SK-N-SH treated with all-trans-retinoic acid at 6 μM for 48 hours (cell line): ENCODE measurements at regions not wholly inside any gene's neighbourhood (a gene's known extent, or its start where the extent isn't known, plus 50 kb on each side); places are given as distances from the start of the nearest gene placed in this dataset.
A peak's percentile ranks its signal among the peaks of the same experiment; 100 is the strongest.

ENCODE experiments used
- ATAC-seq: fragments of 200-7000 bp; cut with Tn5 transposase; 3 replicates; pipeline ENCODE4 v1.9.1; 2020; ENCODE audit warnings: mild to moderate bottlenecking, moderate library complexity
- ARNTL ChIP-seq: fragments of 450-650 bp; formaldehyde crosslinking; IDR thresholded peaks from 2 replicates; pipeline ENCODE4 v1.5.0; 2020; ENCODE audit warnings: low read depth, mild to moderate bottlenecking, moderate library complexity, borderline replicate concordance
- BACH2 ChIP-seq: fragments of 250-450 bp; sonication (Bioruptor Pico); IDR thresholded peaks from 2 replicates; pipeline ENCODE4 v1.9.0; 2021; ENCODE audit warnings: mild to moderate bottlenecking, borderline replicate concordance
- CREB5 ChIP-seq: fragments of 250-450 bp; sonication (Bioruptor Pico); IDR thresholded peaks from 2 replicates; pipeline ENCODE4 v1.5.1; 2020; ENCODE audit warnings: low read depth, mild to moderate bottlenecking, moderate library complexity
- CSDC2 ChIP-seq: fragments of 250-450 bp; sonication (Bioruptor Pico); IDR thresholded peaks from 2 replicates; pipeline ENCODE4 v1.5.0; 2020; ENCODE audit warnings: mild to moderate bottlenecking, moderate library complexity
- ESRRG ChIP-seq: fragments of 250-450 bp; sonication (Bioruptor Pico); IDR thresholded peaks from 2 replicates; pipeline ENCODE4 v1.6.1; 2021; ENCODE audit warnings: mild to moderate bottlenecking
- GLIS3 ChIP-seq: fragments of 250-450 bp; sonication (Bioruptor Pico); IDR thresholded peaks from 2 replicates; pipeline ENCODE4 v1.5.0; 2020; ENCODE audit warnings: mild to moderate bottlenecking, moderate library complexity
- ISL1 ChIP-seq: fragments of 250-450 bp; sonication (Bioruptor Pico); IDR thresholded peaks from 2 replicates; pipeline ENCODE4 v2.1.2; 2022; ENCODE audit warnings: mild to moderate bottlenecking, moderate library complexity
- OSR1 ChIP-seq: fragments of 250-450 bp; sonication (Bioruptor Pico); IDR thresholded peaks from 2 replicates; pipeline ENCODE4 v1.8.0; 2022; ENCODE audit warnings: moderate library complexity, mild to moderate bottlenecking, inconsistent platforms
- POU6F1 ChIP-seq: fragments of 250-450 bp; sonication (Bioruptor Pico); IDR thresholded peaks from 2 replicates; pipeline ENCODE4 v1.8.0; 2021; ENCODE audit warnings: low read depth, mild to moderate bottlenecking, moderate library complexity, borderline replicate concordance
- PPARA ChIP-seq: fragments of 250-450 bp; sonication (Bioruptor Pico); IDR thresholded peaks from 2 replicates; pipeline ENCODE4 v1.5.0; 2020; ENCODE audit warnings: mild to moderate bottlenecking, borderline replicate concordance
- RARB ChIP-seq: fragments of 250-450 bp; sonication (Bioruptor Pico); IDR thresholded peaks from 2 replicates; pipeline ENCODE4 v1.8.0; 2021; ENCODE audit warnings: mild to moderate bottlenecking, moderate library complexity
- SNAI2 ChIP-seq: fragments of 250-450 bp; sonication (Bioruptor Pico); IDR thresholded peaks from 2 replicates; pipeline ENCODE4 v1.5.0; 2020; ENCODE audit warnings: mild to moderate bottlenecking, moderate library complexity
- TCF4 ChIP-seq: fragments of 250-450 bp; sonication (Bioruptor Pico); IDR thresholded peaks from 2 replicates; pipeline ENCODE4 v1.8.0; 2021; ENCODE audit warnings: mild to moderate bottlenecking, moderate library complexity, borderline replicate concordance
- TOX ChIP-seq: fragments of 250-450 bp; sonication (Bioruptor Pico); IDR thresholded peaks from 2 replicates; pipeline ENCODE4 v1.8.0; 2021; ENCODE audit warnings: mild to moderate bottlenecking, moderate library complexity, borderline replicate concordance
- TSHZ2 ChIP-seq: fragments of 250-450 bp; sonication (Bioruptor Pico); IDR thresholded peaks from 2 replicates; pipeline ENCODE4 v1.5.0; 2020; ENCODE audit warnings: mild to moderate bottlenecking, moderate library complexity
- ZC3H10 ChIP-seq: fragments of 250-450 bp; sonication (Bioruptor Pico); IDR thresholded peaks from 2 replicates; pipeline ENCODE4 v1.5.1; 2021; ENCODE audit warnings: mild to moderate bottlenecking, moderate library complexity
- ZFP3 ChIP-seq: fragments of 250-450 bp; sonication (Bioruptor Pico); IDR thresholded peaks from 2 replicates; pipeline ENCODE4 v1.5.0; 2020; ENCODE audit warnings: mild to moderate bottlenecking, moderate library complexity
- ZFP30 ChIP-seq: fragments of 450-650 bp; formaldehyde crosslinking; IDR thresholded peaks from 2 replicates; pipeline ENCODE4 v1.5.0; 2022; ENCODE audit warnings: mild to moderate bottlenecking, moderate library complexity
- ZNF565 ChIP-seq: fragments of 450-650 bp; formaldehyde crosslinking; conservative IDR thresholded peaks from 2 replicates; pipeline ENCODE4 v1.5.0; 2020; ENCODE audit warnings: low read depth, mild to moderate bottlenecking, moderate library complexity
- ZNF70 ChIP-seq: fragments of 450-650 bp; formaldehyde crosslinking; IDR thresholded peaks from 2 replicates; pipeline ENCODE4 v1.5.0; 2020; ENCODE audit warnings: mild to moderate bottlenecking, moderate library complexity
- ZNF8 ChIP-seq: fragments of 450-650 bp; formaldehyde crosslinking; IDR thresholded peaks from 2 replicates; pipeline ENCODE4 v1.5.0; 2020; ENCODE audit warnings: mild to moderate bottlenecking, moderate library complexity

GRCh38 chr4:62144431-62144830, 944.3 kb downstream of the ADGRL3 start:
- ATAC-seq = no peak
- TF ChIP-seq OSR1 (CRISPR knock-in tag) = no peak
- no peak for TF ChIP-seq ESRRG (CRISPR knock-in tag)
- no peak for TF ChIP-seq CSDC2 (CRISPR knock-in tag)
- TF ChIP-seq POU6F1 (CRISPR knock-in tag) = no peak
- TF ChIP-seq GLIS3 (CRISPR knock-in tag) = no peak
- no peak for TF ChIP-seq CREB5 (CRISPR knock-in tag)
- TF ChIP-seq ZNF565 = no peak
- TF ChIP-seq ZC3H10 (CRISPR knock-in tag) = no peak
- TF ChIP-seq PPARA = no peak
- TF ChIP-seq ZFP30 (CRISPR knock-in tag) = no peak
- TF ChIP-seq BACH2 (CRISPR knock-in tag) = no peak

DNA sequence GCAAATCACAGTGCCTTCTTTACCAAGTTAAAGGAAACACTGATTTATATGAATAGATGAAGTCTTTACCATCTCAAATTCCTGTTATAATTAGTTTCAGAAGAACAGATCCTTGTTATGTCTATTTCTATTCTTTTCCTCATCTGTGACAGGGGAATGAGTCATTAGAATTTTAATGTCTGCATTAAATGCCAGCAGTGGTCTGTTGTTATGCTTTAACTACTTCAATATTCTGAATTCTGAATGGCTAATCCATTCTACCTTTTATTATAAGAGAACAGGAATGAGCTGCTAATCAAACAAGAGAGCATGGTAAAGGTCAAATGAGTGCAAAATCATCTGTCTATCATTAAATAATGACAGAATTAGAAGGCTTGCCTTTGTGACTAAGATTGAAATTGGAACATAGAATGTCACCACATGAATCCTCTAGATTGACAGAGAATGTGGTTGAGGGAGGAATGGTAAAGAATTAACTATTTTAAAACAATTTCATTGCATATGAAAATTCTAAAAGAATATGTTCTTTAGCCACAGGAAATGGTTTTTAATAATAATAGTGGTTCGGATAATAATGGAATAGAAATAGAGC, 935.5 kb downstream of the ADGRL3 start:
- TF ChIP-seq TOX (CRISPR knock-in tag) = peak; percentile 35; the same call in 1 of the 2 replicates
- peak; percentile 78 for TF ChIP-seq ISL1 (CRISPR knock-in tag)
- TF ChIP-seq ZFP3 (CRISPR knock-in tag) = no peak
- TF ChIP-seq POU6F1 (CRISPR knock-in tag) = 0 out of 2 replicates have a peak, but pooled peaks have one; percentile 17
- TF ChIP-seq ZNF8 (CRISPR knock-in tag) = no peak
- peak; percentile 93 for ATAC-seq

GRCh38 chr4:62133977-62134376, 933.9 kb downstream of the ADGRL3 start:
- no peak for ATAC-seq
- TF ChIP-seq ZFP3 (CRISPR knock-in tag) (no peak), ZNF70 (CRISPR knock-in tag) (no peak)
- TF ChIP-seq, all 23 proteins: peak for 0

GRCh38 chr4:62133101-62133897, 933.2 kb downstream of the ADGRL3 start:
- TF ChIP-seq OSR1 (CRISPR knock-in tag) (no peak), TOX (CRISPR knock-in tag) (no peak), RARB (CRISPR knock-in tag) (no peak), ZC3H10 (CRISPR knock-in tag) (no peak), ISL1 (CRISPR knock-in tag) (no peak), BACH2 (CRISPR knock-in tag) (no peak), POU6F1 (CRISPR knock-in tag) (no peak), TSHZ2 (CRISPR knock-in tag) (no peak), ARNTL (CRISPR knock-in tag) (no peak), ZNF565 (no peak), PPARA (no peak), CSDC2 (CRISPR knock-in tag) (no peak), ESRRG (CRISPR knock-in tag) (no peak), GLIS3 (CRISPR knock-in tag) (no peak), SNAI2 (no peak), ZFP30 (CRISPR knock-in tag) (no peak), ZNF70 (CRISPR knock-in tag) (no peak), TCF4 (CRISPR knock-in tag) (no peak)
- TF ChIP-seq, all 23 proteins: peak for 0
- no peak for ATAC-seq
